ENCODE measurements at regions not wholly inside any gene's neighbourhood (a gene's known extent, or its start where the extent isn't known, plus 50 kb on each side); places are given as distances from the start of the nearest gene placed in this dataset.
"Not testable (repeated sequence)": the region's sequence is repeated elsewhere in the genome, so short reads cannot be mapped to it uniquely, and the experiment has no call there.

DNA sequence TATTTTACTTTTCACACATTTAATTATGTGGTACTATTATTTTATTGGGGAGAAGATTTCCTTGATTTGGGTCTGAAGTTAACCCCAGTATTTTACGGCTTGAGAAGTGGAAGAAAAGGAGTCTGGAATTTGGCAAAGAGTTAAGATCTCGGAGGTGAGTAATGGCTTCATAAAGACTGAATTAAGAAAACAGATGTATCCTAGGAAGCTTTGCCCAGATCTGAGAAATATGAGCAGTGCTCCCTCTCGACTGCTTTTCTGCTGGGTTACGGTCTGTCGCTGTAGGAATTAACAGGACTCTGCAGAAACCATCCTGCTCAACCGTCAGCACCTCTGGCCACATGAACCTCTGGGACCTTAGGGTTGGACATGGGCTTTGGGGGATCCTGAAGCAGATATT lies 163.6 kb upstream of the NDN start:
- FAIRE-seq = no peak
- DNase-seq (ENCODE audit: low spot score) = no peak

DNA sequence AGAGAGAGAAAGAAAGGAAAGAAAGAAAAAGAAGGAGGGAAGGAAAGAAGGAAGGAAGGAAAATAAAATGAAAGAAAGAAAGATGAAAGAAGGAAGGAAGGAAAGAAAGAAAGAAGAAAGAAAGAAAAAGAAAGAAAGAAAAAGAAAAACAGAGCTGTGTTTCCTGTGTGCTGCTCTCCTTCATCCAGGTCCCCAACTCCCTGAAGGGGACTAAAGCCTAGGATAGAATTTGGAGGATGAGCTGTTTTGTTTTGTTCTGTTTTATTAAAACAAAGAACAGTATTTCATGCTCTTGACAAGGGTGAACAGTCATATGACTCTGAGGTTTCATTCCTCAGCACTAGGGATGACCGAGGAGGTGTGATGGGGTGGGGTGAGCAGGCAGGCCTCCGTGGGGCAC lies 164.8 kb upstream of the NDN start:
- no peak for DNase-seq (ENCODE audit: low spot score)
- FAIRE-seq = no peak

DNA sequence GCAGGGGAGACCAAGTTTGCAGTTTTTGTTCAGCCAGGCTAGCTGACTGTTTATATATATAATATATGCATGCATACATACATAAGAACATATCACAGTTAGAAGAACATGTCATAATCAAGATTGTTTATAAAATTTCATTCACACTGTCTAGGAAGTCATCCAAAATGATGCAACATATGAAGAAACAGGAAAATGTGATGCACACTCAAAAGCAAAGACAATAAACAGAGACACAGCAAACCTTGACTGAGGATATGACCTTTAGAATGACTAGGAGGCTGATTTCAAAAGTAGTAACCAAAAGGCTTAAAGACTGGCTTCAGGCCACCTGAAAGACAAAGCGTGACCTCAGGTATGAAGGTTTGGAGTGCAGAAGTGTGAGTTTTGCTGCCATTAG lies 166.2 kb upstream of the NDN start:
- DNase-seq (ENCODE audit: low spot score) (no peak), FAIRE-seq (no peak)

DNA sequence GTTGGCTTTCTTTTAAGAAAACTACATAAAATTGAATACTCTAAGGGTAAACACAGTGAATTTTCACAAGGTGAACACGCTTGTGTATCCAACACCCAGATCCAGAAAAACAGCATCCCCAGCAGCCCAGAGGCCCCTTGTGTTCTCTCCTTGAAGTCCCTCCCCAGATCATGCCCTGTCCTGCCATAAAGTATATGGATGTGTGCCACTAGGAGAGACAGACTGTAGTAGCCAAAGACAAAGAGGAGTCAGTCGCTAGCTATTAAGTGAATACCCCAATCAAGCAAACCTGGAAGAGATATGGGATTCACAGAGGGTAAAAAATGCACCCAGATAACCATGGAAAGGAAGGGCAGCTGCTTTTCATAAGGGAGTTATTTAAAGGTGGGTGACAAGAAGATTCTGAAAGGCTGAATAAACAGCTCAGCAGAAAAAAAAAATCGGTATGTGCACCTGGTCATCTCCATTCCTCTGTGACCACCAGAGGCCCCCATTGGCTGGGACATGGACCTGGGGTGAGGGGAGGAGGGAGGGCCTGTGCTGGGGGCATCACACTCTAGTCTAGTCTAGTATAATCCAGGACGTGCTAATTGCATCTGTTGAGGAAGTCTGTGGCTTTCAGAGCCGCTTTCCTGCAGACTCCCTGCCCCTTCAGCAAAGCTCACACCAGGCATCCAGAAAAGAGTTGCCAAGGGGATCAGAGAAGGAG lies 167.3 kb upstream of the NDN start:
- DNase-seq (ENCODE audit: low spot score) (no peak), FAIRE-seq (no peak)

DNA sequence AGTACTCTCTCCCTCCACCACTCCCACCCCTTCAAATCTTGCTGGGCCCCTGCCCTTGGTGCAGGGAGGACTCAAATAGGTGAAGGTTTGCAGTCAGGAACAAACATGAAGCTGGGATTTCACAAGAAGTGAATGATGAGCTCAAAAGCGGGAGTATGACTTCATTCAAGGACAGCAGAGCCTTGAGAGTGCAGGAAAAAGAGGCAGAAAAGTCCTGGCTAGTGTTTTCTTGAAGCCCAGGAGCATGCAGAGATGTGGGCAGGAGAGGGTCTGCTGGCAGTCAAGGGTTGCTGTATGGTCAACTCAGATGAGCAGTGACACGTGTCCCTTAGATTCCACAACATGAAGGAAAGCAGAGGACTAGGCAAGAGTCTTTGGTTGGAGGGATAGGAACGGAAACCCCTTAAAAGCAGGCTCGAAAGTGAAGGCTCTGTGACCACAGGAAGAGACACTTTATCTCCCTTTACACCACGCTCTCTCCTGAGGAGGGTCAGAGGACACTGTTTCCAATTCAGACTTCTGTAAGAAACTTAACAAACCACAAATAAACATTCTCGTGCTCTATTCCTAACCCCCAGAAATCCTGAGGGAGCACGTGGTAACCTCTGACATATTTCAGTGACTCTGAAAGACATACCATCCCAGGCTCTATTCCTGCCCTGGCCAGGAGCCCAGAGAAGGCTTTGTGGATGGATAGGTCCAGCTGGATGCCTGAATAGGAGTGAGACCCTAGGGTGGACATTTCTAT lies 168.0 kb upstream of the NDN start:
- no peak for FAIRE-seq

DNA sequence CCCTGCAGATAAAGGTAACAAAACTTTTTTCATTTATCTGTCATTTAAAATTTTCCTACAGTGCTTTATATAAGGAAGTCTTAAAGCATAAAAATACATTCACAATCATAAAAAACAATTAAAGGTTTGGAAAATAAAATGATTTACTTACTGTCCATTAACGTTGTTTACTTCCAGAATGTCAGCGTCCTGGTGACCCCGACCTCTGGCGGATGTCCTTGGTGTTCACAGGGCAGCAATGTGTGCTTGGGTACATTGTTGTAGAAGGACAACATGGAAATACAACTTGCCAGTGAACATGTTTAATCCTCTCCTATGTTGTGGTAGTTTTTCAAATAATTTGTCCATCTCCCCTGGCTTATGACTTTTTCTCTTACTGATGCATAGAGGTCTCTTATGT lies 168.8 kb upstream of the NDN start:
- FAIRE-seq = no peak
- DNase-seq (ENCODE audit: low spot score) = no peak

More for the DNA sequence above, 168.0 kb upstream of the NDN start:
- no peak for DNase-seq (ENCODE audit: low spot score)

DNA sequence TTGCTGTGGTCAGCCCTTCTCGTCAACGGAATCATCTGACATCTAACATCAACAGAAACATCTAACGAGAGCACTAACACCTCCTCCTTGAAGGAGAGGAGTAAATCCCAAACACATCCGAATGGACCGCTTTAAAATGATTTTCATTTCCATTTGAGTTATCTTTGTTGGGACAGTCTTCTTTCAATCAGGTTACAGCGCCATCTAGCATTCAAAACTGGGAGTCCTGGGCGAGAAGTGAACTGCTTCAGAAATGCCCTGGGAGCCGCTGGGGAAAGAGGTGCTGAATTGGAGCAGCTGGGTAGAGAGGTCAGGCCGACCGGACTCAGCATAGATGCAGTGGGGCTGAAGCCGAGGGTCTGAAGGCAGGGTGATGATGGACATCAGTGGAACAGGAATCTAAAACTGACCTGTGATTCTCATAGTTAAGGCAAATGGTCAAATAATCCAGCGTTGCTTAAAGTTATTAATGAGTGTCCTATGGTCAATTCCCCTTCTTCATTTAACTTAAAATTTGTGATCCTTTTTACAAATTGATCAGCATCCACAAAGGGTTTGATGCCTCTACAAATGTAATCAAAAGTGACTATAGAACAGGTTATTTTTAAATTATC lies 170.0 kb upstream of the NDN start:
- DNase-seq (ENCODE audit: low spot score) (no peak), FAIRE-seq (no peak)

DNA sequence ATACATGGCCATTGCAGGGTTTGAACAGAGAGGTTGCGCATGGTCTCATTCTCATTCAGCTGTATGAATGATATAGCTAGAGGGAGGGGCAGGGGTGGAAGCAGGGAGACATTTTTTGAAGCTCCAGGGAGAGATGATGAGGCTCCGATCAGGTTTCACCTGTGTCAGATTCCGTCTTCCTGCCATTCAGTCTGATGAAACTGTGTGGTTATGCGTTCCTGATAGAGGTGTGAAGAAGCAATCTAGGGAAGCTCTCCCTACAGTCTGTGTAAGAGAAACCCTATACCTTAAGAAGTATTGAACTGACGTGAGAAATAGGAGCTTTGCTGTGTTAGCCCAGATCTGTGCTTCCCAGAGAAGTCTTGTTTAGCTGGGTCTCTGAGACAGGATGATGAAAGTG lies 171.9 kb upstream of the NDN start:
- FAIRE-seq = no peak
- no peak for DNase-seq (ENCODE audit: low spot score)

DNA sequence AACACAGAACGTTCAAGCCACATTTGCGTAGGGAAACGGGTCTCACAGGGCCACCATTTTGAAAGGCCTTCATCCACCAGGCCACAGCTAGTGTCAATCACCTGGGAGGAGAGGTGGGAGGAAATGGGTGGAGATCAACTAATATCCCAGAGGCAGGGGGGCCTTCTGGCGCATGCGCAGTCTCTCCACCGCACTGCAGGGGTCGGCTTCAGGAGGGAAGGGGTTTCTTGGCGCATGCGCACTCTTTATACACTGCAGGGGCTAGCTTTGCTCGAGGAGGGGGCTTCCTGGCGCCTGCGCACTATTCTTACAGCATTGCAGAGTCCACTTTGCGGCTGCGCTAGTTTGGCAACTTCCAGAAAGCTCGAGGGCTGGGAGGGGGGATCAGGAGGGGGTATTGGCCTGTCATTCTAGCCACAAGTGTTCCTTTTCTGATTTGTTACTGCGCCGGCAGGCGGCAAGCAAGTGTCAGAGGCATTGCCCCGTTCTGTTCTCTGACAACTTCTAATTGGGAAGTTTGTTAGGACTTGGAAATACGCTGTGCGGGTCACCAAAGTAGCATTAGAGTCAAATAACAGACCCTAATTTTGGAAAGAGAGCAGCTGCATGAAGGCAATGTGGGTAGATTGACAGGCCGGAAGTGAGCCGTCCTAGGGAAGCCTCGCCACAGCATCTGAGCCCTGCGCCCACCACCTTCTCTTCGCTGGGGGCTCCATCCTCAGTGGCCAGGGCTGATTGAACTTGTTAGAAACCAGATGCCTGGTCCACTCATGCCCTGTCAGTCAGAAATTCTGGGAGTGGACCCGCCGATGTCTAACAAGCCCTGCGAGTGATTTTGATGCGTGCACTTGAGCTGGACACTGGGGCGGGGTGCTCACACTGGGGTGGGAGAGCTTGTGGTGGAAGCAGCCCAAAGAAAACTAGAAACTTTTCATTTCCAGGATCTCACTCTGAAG lies 173.5 kb upstream of the NDN start:
- no peak for FAIRE-seq
- no peak for DNase-seq (ENCODE audit: low spot score)

DNA sequence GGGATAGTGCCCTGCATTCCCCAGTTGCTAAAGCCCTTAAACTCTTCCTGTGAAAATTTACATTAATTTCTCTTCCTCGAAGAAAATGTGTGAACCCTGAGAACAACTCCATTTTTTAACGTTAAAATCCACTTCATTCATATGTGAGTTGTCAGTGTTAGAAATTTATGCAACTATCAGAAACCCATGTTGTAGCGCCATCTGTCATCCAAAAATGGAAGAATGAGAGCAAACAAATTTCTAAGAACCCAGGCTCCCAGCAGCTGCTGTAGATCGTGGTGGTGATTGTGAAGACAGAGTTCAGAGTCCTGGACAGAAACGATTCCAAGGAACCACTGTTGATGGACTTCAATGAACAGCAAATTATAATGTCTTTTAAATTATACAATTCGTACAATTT lies 179.7 kb upstream of the NDN start:
- DNase-seq (ENCODE audit: low spot score) (no peak), FAIRE-seq (no peak)

DNA sequence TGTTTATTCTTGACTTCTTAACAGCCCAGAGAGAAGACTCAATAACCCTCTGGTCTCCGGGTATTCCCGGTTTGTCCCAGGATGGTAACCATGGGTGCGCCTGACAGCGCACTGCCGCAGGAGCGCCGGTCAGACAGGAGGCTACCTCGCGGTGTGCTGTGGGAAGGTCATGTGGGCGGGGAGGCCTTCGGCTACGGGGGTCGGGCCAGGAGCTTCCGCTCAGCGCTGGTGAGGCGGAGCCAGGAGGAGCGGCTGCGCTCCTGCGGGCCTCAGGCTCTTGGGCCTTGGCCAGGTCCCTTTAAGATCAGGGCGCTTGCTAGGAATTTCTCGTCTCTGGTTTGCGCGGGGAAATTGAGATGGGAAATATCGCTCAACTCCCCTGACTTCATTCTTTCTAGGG lies 182.3 kb upstream of the NDN start:
- no peak for FAIRE-seq

DNA sequence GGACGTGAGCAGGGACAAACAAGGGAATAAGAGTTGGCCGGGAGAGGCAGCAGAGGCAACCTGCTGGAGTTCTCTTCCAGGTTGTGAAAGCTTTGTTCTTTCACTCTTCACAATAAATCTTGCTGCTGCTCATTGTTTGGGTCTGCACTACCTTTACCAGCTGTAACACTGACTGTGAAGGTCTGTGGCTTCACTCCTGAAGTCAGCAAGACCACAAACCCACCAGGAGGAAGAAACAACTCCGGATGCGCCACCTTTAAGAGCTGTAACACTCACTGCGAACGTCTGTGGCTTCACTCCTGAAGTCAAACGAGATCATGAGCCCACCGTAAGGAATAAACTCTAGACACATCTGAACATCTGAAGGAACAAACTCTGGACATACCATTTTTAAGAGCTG lies 186.5 kb upstream of the NDN start:
- not testable (repeated sequence) for DNase-seq (ENCODE audit: low spot score); FAIRE-seq

More for the DNA sequence above, 182.3 kb upstream of the NDN start:
- DNase-seq (ENCODE audit: low spot score) = no peak

DNA sequence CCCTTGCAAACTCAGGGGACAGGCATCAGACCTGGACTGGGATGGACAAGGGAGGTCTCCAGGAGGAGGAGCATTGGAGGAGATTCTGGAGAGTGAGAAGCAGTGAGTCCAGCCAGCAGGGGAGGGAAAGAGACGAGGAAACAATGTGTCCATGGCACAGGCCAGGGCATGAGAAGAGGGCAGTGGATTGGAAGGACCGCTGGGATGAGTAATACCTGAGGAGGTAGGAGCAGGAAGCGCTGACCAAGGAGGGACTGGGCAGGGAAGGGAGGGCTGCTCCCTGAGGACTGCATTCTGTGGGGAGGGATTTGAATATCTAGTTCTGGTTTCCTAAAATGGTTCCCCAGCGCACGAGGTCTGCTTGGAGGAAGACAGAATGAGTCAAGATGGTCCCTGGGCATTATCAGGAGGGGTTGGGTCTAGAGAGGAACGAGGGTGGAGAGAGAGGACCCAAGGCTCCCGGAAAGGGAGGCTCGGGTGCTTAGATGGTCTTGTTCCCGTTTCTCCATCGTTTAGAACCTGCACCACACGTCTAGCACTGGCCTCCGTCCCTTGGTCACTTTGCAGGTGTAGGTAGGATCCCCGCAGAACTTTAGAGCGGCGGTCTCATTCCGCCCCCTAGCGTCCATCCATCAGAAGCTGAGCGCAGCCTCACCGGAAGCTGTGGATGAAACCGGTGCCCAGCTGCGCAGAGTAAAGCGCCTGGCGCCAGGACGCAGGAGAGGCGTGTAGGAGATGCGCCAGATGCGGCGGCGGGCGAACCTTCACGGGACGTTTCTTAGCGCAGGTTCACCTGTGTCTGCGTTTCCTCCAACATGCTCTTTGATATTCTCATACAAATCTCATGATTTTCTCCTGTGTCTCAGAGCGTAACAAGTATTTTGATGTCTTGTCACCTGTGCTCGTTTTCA lies 190.7 kb upstream of the NDN start:
- DNase-seq (ENCODE audit: low spot score) = no peak
- FAIRE-seq = no peak

DNA sequence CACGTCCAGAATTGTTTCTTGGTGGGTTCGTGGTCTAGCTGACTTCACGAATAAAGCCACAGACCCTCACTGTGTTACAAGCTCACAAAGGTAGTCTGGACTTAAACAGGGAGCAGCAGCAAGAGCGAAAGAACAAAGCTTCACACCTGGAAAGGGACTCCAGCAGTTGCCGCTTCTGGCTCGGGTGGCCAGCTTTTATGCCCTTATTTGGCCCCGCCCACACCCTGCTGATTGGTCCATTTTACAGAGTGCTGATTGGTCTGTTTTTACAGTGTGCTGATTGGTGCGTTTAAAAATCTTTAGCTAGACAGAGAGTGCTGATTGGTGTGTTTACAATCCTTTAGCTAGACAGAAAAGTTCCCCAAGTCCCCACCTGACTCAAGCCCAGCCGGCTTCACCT lies 194.2 kb upstream of the NDN start:
- FAIRE-seq = no peak
- DNase-seq (ENCODE audit: low spot score) = no peak

DNA sequence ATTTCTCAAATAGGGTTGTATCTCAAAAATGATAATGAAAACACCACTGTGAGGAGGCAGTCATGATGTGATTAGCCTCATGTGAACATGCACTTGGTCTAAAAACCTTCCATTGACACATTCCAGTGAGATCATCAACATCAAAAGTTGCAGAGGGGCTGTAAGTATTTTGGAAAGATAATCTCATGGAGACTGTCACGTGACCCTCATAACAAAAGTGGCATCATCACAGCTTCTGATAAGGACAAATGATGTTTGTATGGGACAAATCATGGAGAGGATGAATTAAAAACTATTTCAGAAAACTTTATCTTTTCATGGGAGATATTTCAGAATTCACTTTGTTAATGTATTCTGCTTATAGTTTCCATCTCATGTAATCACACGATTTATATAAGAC lies 203.1 kb upstream of the NDN start:
- FAIRE-seq (no peak), DNase-seq (ENCODE audit: low spot score) (no peak)

DNA sequence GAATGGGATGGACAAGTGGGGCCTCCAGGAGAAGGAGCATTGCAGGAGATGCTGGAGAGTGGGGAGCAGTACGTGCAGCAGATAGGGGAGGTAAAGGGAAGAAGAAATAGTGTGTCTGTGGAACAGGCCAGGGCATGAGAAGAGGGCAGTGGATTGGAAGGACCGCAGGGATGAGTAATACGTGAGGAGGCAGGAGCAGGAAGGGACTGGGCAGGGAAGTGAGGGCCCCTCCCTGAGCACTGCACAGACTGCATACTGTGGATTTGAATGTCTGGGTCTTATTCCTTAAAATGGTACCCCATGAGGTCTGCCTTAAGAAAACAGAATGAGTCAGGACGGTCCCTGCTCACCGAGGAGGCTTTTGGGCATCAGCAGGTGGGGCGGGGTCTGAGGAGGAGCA lies 210.0 kb upstream of the NDN start:
- no peak for FAIRE-seq

DNA sequence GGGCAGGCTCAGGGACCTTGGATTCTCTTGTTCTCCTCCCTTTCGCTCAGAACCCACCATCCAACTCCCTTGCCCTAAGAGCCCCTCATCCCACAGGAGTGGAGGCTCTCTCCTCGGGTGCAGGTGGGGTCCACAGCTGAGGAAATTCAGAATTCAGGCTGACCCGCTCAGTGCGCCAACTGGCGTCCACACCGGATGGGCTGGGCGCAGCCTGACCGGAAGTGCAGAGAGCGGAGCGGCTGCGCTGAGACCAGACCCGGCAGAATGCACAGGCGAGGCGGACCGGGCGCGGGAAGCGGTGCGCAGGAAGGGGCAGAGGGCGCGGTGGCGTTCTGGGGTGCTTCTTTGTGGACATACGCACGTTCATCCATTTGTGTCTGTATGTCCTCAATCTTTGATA lies 210.4 kb upstream of the NDN start:
- DNase-seq (ENCODE audit: low spot score) = no peak
- FAIRE-seq = no peak

More for the DNA sequence above, 210.0 kb upstream of the NDN start:
- DNase-seq (ENCODE audit: low spot score) = no peak

DNA sequence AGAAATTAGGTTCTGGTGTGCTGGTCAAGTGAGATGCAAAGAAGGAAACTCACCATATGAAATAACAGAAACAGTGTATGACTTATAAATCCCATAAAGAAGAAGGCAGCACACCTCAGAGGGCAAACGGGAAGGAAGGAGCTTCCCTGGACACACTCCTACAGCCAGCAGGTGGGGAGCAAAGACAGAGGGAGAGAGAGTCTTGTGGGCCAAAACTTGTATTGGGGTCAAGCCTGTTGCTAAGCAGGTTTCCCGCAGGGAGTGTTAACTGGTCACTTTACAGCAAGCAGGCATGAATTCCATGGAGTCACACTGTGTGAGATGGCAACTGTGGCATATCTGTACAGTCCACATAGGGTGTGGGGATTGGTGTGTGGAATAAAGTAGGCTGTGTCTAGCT lies 222.9 kb upstream of the NDN start:
- no peak for FAIRE-seq
- DNase-seq (ENCODE audit: low spot score) = no peak

DNA sequence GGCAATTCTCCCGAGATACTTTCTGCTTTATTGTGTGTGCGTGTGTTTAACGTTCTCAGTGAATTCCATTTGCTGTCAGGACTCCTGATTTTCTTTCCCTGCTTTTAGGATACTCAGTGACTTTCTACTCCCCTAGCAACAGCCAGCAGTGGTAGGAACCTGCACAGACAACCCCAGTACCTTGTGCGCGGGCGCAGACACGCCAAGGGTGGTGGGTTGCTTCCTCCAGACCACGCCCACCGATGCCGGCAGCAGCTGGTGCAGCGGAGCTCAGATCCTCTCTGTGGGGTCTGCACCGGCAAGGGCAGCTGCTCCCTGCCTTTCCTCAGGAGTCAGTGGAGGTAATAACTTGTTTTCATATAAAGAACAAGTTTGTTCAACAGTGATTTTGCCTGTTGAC lies 225.1 kb upstream of the NDN start:
- DNase-seq (ENCODE audit: low spot score) (no peak), FAIRE-seq (no peak)

DNA sequence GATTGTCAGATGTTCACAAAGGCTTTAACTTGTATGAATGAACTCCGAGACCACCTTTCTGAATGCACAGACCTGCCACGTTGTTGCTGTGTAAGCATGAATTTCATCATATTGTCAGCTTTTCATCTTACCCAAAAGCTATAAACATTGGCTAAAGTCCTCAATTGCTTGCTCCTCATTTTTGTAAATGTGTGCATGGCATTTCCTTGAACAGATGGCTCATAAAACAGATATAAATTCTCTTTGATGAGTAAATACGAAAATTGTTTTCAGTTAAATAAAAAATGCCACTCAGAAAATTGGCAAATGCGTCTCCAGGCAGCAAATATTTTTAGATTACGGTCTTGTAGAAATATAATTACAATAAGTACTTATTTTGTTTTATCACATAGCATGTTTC lies 226.0 kb upstream of the NDN start:
- FAIRE-seq = no peak
- no peak for DNase-seq (ENCODE audit: low spot score)

DNA sequence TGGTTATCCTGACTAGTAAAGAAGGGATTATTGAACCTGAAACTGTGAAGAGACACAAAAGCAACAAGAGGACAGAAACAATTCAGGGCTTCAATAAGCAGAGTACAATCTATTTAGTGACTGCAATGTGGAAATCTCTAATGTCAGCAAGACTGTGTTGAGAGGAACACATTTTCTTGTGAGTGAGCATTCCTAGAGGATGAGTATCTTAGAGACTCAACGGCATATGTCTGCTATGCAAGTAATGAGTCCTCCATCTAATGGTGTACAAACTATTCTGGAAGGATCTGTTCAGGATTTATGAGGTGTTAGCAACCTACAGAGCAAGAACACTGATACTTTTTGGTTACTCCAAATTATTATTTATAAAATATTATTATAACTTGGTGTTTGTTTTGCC lies 226.5 kb upstream of the NDN start:
- DNase-seq (ENCODE audit: low spot score) = no peak
- no peak for FAIRE-seq
